Prostate gland (tissue), 2 donors: ENCODE measurements at regions not wholly inside any gene's neighbourhood (a gene's known extent, or its start where the extent isn't known, plus 50 kb on each side); places are given as distances from the start of the nearest gene placed in this dataset.

ENCODE experiments used
- POLR2A ChIP-seq: fragments of 450-650 bp; IDR thresholded peaks from one replicate; pipeline ENCODE4 v1.6.1; 2016; ENCODE audit warnings: antibody characterized with exemption, mild to moderate bottlenecking
- POLR2AphosphoS5 ChIP-seq: sonication (generic); formaldehyde crosslinking; IDR thresholded peaks from one replicate; pipeline ENCODE4 v1.6.1; 2017; ENCODE audit warnings: antibody characterized with exemption
- TF ChIP-seq, protein P1 (sequence below), 4 experiments: fragments of 200-600 bp in 2 of 4; fragments of 450-650 bp in 2 of 4; sonication (generic) in 2 of 4; IDR thresholded peaks; 1 replicate in 3 of 4; 2 replicates in 1 of 4; pipeline ENCODE4 v1.5.1; 2016 to 2019; ENCODE audit warnings: antibody characterized with exemption in 4 of 4, mild to moderate bottlenecking in 2 of 4, moderate library complexity in 2 of 4

- TF ChIP-seq, protein P1, sequence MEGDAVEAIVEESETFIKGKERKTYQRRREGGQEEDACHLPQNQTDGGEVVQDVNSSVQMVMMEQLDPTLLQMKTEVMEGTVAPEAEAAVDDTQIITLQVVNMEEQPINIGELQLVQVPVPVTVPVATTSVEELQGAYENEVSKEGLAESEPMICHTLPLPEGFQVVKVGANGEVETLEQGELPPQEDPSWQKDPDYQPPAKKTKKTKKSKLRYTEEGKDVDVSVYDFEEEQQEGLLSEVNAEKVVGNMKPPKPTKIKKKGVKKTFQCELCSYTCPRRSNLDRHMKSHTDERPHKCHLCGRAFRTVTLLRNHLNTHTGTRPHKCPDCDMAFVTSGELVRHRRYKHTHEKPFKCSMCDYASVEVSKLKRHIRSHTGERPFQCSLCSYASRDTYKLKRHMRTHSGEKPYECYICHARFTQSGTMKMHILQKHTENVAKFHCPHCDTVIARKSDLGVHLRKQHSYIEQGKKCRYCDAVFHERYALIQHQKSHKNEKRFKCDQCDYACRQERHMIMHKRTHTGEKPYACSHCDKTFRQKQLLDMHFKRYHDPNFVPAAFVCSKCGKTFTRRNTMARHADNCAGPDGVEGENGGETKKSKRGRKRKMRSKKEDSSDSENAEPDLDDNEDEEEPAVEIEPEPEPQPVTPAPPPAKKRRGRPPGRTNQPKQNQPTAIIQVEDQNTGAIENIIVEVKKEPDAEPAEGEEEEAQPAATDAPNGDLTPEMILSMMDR (IDR thresholded peaks at IDR 0.05), result no peak
- TF ChIP-seq POLR2A (no peak), POLR2AphosphoS5 (no peak)
Measured at GRCh38 chr12:90390947-90391346, 564.0 kb downstream of the CCER1 start.
